B cell (primary cell): ENCODE measurements at regions not wholly inside any gene's neighbourhood (a gene's known extent, or its start where the extent isn't known, plus 50 kb on each side); places are given as distances from the start of the nearest gene placed in this dataset.

Experiments
- ATAC-seq: fragments of 200-7000 bp; cut with Tn5 transposase; one replicate; pipeline ENCODE4 v1.10.0; 2021; ENCODE audit warnings: low read depth, mild to moderate bottlenecking, moderate number of reproducible peaks, moderate library complexity
- CTCF ChIA-PET: fragments of 350-600 bp; sonication (Branson Sonifier 250); formaldehyde crosslinking; loops from one replicate; lab custom pipeline; 2021; ENCODE audit warnings: antibody characterized with exemption, inconsistent platforms; lab: Charles Lee
- POLR2A ChIA-PET: fragments of 350-600 bp; sonication (Branson Sonifier 250); formaldehyde crosslinking; loops from one replicate; lab custom pipeline; 2021; ENCODE audit warnings: antibody characterized with exemption; lab: Charles Lee
- DNase-seq: peaks from one replicate; pipeline ENCODE4 v3.0.0; 2013
- H2AFZ ChIP-seq: 2 replicates; pipeline ENCODE4 v1.6.1; 2012; ENCODE audit warnings: mild to moderate bottlenecking, low read depth, low read length; ENCODE audit not compliant: insufficient read depth, poor library complexity, severe bottlenecking
- H3K27ac ChIP-seq, 2 donors: 1 replicate in 1 of 2; 2 replicates in 1 of 2; pipeline ENCODE4 v1.5.1; 2012 to 2013; ENCODE audit warnings: low read length in 2 of 2, mild to moderate bottlenecking in 2 of 2, moderate library complexity in 1 of 2
- H3K27me3 ChIP-seq, 4 experiments: fragments of 200-600 bp in 1 of 4; sonication (generic) in 1 of 4; replicated peaks in 1 of 4; 1 replicate in 2 of 4; 2 replicates in 2 of 4; pipeline versions ENCODE4 v1.6.1 to v1.7.0; 2013 to 2016; ENCODE audit warnings: low read length in 3 of 4, mild to moderate bottlenecking in 2 of 4, mixed read lengths in 1 of 4, moderate library complexity in 1 of 4; ENCODE audit not compliant: insufficient read depth in 4 of 4, control insufficient read depth in 3 of 4; ENCODE audit errors: control extremely low read depth in 1 of 4
- H3K36me3 ChIP-seq, 2 experiments: replicated peaks in 1 of 2; 1 replicate in 1 of 2; 2 replicates in 1 of 2; pipeline versions ENCODE4 v1.6.1 to v1.7.1; 2013; ENCODE audit warnings: low read length in 1 of 2; ENCODE audit not compliant: insufficient read depth in 2 of 2, control insufficient read depth in 1 of 2; ENCODE audit errors: control extremely low read depth in 1 of 2, extremely low read depth in 1 of 2
- H3K4me1 ChIP-seq, 2 donors: fragments of 200-600 bp in 1 of 2; sonication (generic) in 1 of 2; 1 replicate in 1 of 2; 2 replicates in 1 of 2; pipeline versions ENCODE4 v1.5.1 to v1.6.1; 2013 to 2017; ENCODE audit warnings: low read length in 2 of 2; ENCODE audit not compliant: control insufficient read depth in 2 of 2, insufficient read depth in 2 of 2
- H3K4me2 ChIP-seq: replicated peaks from 2 replicates; pipeline ENCODE3; 2012; ENCODE audit warnings: mild to moderate bottlenecking, low read depth, low read length; ENCODE audit not compliant: poor library complexity, severe bottlenecking
- H3K4me3 ChIP-seq, 5 experiments: fragments of 200-600 bp in 1 of 5; sonication (generic) in 1 of 5; 1 replicate in 3 of 5; 2 replicates in 2 of 5; pipeline versions ENCODE4 v1.5.1 to v1.7.0; 2011 to 2016; ENCODE audit warnings: low read length in 4 of 5, mild to moderate bottlenecking in 4 of 5, low read depth in 2 of 5, control low read depth in 1 of 5, moderate library complexity in 1 of 5; ENCODE audit not compliant: insufficient read depth in 1 of 5; ENCODE audit errors: control extremely low read depth in 1 of 5, extremely low read depth in 1 of 5
- H3K79me2 ChIP-seq: fragments of 200-600 bp; sonication (generic); one replicate; pipeline ENCODE4 v1.6.0; 2016; ENCODE audit warnings: low read length; ENCODE audit not compliant: control insufficient read depth, insufficient read depth
- H3K9ac ChIP-seq: fragments of 200-600 bp; sonication (generic); 2 replicates; pipeline ENCODE4 v1.6.1; 2017; ENCODE audit warnings: mild to moderate bottlenecking, low read length, moderate library complexity
- H3K9me3 ChIP-seq, 3 donors: one replicate each; pipeline versions ENCODE4 v1.6.1 to v1.7.1; 2013; ENCODE audit warnings: low read length in 2 of 3; ENCODE audit not compliant: control insufficient read depth in 2 of 3, insufficient read depth in 1 of 3; ENCODE audit errors: control extremely low read depth in 1 of 3
- H4K20me1 ChIP-seq: 2 replicates; pipeline ENCODE4 v1.6.0; 2012; ENCODE audit warnings: mild to moderate bottlenecking, low read length; ENCODE audit not compliant: insufficient read depth, control insufficient read depth, poor library complexity, severe bottlenecking
- H3K27ac Mint-ChIP-seq: one replicate; pipeline ENCODE4 v1.8.0; 2021; ENCODE audit warnings: mixed read lengths
- H3K27me3 Mint-ChIP-seq: one replicate; pipeline ENCODE4 v1.8.0; 2021; ENCODE audit warnings: mixed read lengths
- H3K4me1 Mint-ChIP-seq: one replicate; pipeline ENCODE4 v1.8.0; 2021; ENCODE audit warnings: mixed read lengths
- H3K4me3 Mint-ChIP-seq: one replicate; pipeline ENCODE4 v1.8.0; 2021; ENCODE audit warnings: mixed read lengths
- H3K9me3 Mint-ChIP-seq: one replicate; pipeline ENCODE4 v1.8.0; 2022; ENCODE audit warnings: mixed read lengths; ENCODE audit not compliant: insufficient read depth
- CTCF ChIP-seq: fragments of 200-600 bp; IDR thresholded peaks from one replicate; pipeline ENCODE4 v1.8.0; 2022; ENCODE audit warnings: antibody characterized with exemption, mild to moderate bottlenecking
- EZH2 ChIP-seq: IDR thresholded peaks from 2 replicates; pipeline ENCODE4 v1.6.1; 2012; ENCODE audit warnings: borderline replicate concordance, low read depth, mild to moderate bottlenecking, moderate library complexity, low read length; ENCODE audit not compliant: insufficient read depth, poor library complexity, severe bottlenecking
- WGBS: methylation state at CpG from one replicate; pipeline ENCODE4 v1.1.5; 2013; ENCODE audit warnings: missing lambda C conversion rate; ENCODE audit not compliant: insufficient coverage; 5-methylcytosine and 5-hydroxymethylcytosine counted together
- intact Hi-C: fragments of 100-400 bp; cut with micrococcal nuclease; formaldehyde crosslinking; loops from one replicate; pipeline ENCODE4 v1.10.0; 2022

GRCh38 chr1:199064971-199065370 lies 426.1 kb downstream of the PTPRC start:
- WGBS = 100% methylated on average over 1 of the region's 1 CpG
- intact Hi-C loops = no loop called here
- Histone ChIP-seq H3K36me3 (no peaks in the 10 kb centered on the region), H4K20me1 (no peaks in the 10 kb centered on the region), H3K9ac (no peak overlapping the region), H3K27ac (no peak overlapping the region), H3K4me1 (no peaks in the 10 kb centered on the region), H2AFZ (no peak overlapping the region), H3K27me3 (no peaks in the 10 kb centered on the region), H3K9me3 (no peaks in the 10 kb centered on the region), H3K4me2 (no peak overlapping the region), H3K79me2 (no peaks in the 10 kb centered on the region), H3K4me3 (no peak overlapping the region)
- Mint-ChIP-seq H3K4me1 (peaks cover 3% of the 10 kb centered on the region), H3K27me3 (no peaks in the 10 kb centered on the region), H3K27ac (no peak overlapping the region), H3K4me3 (no peak overlapping the region), H3K9me3 (no peaks in the 10 kb centered on the region)
- ATAC-seq (no peak), DNase-seq (no peak)
- ChIA-PET POLR2A (no interaction called here), CTCF (interaction anchor here (0.9 kb wide), 1 partner anchor 29 kb away, joined by 3 read pairs; no protein-coding TSS in a partner anchor)
- no peak for TF ChIP-seq EZH2
- no peak for TF ChIP-seq CTCF

DNA sequence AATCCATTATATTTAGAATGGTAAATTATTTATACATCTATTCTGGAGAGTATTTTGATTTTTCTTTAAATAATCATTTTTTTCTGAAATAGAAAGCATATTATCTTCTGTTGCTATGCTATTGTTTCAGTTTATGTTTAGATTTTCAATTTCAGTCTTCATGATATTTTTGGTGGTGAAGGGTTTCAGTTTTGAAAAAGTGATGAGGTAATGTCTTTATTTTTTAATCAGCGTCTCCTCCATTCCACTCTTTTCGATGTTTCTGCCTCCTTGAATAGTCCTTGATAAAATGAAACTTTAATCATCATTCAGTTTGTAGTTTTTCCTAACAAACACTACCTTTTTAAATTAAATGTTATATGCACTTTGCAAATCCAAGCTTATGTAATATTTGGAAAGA lies 428.6 kb downstream of the PTPRC start:
- no peaks in the 10 kb centered on the region for H3K9me3 ChIP-seq
- Mint-ChIP-seq H3K4me3 (no peak overlapping the region), H3K9me3 (no peaks in the 10 kb centered on the region), H3K4me1 (peaks cover 3% of the 10 kb centered on the region), H3K27me3 (no peaks in the 10 kb centered on the region), H3K27ac (no peak overlapping the region)
- H3K27ac ChIP-seq = no peak overlapping the region
- no CpG with 5 or more reads among the region's 2 CpGs for WGBS
- no peak for DNase-seq
- ATAC-seq = no peak
- ChIA-PET CTCF (no interaction called here), POLR2A (no interaction called here)
- no peaks in the 10 kb centered on the region for H3K4me1 ChIP-seq
- no peaks in the 10 kb centered on the region for H4K20me1 ChIP-seq
- intact Hi-C loops = no loop called here
- no peak overlapping the region for H3K4me2 ChIP-seq
- H2AFZ ChIP-seq = no peak overlapping the region
- H3K36me3 ChIP-seq = no peaks in the 10 kb centered on the region
- H3K27me3 ChIP-seq = no peaks in the 10 kb centered on the region
- no peak overlapping the region for H3K9ac ChIP-seq
- H3K79me2 ChIP-seq = no peaks in the 10 kb centered on the region
- TF ChIP-seq CTCF (no peak), EZH2 (no peak)
- H3K4me3 ChIP-seq = no peak overlapping the region
